Astrocyte (in vitro differentiated cells and primary cell): ENCODE measurements at regions not wholly inside any gene's neighbourhood (a gene's known extent, or its start where the extent isn't known, plus 50 kb on each side); places are given as distances from the start of the nearest gene placed in this dataset.

Experiments
- EZH2 ChIP-seq: IDR thresholded peaks from 2 replicates; pipeline ENCODE4 v1.6.1; 2012; ENCODE audit warnings: mild to moderate bottlenecking, low read length, inconsistent platforms; ENCODE audit not compliant: insufficient read depth
- TF ChIP-seq, protein P1 (sequence below): IDR thresholded peaks from 2 replicates; pipeline ENCODE4 v1.5.1; 2011; ENCODE audit warnings: low read depth, mild to moderate bottlenecking, inconsistent platforms, low read length, moderate library complexity; ENCODE audit not compliant: insufficient read depth

DNA sequence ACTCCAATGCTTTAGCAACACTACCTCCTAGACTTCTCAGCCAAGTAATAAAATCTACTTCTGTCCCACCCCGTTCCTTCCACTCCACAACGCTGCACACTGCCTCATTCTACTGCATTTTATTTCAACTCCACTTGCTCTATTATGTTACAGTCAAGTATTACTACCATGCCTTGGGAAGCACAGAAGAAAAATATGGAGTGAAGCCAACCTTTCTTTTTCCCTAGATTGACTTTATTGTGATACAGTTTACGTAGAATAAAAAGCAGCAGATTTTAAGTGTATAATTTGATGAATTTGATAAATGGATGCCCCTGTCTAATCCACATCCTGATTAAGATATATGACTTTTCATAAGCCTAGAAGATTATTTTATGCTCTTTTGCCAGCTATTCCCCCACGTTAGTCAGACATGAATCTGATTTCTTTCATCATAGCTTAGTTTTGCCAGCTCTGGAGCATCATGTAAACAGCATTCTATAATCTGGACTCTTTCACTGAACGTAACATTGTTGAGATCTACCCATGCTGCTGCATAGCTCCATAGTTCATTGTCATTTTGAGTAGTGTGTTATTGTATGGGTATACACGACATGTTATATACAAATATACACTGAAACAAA lies 676.8 kb upstream of the RAB6C start:
- TF ChIP-seq, protein P1, sequence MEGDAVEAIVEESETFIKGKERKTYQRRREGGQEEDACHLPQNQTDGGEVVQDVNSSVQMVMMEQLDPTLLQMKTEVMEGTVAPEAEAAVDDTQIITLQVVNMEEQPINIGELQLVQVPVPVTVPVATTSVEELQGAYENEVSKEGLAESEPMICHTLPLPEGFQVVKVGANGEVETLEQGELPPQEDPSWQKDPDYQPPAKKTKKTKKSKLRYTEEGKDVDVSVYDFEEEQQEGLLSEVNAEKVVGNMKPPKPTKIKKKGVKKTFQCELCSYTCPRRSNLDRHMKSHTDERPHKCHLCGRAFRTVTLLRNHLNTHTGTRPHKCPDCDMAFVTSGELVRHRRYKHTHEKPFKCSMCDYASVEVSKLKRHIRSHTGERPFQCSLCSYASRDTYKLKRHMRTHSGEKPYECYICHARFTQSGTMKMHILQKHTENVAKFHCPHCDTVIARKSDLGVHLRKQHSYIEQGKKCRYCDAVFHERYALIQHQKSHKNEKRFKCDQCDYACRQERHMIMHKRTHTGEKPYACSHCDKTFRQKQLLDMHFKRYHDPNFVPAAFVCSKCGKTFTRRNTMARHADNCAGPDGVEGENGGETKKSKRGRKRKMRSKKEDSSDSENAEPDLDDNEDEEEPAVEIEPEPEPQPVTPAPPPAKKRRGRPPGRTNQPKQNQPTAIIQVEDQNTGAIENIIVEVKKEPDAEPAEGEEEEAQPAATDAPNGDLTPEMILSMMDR, result no peak
- no peak for TF ChIP-seq EZH2
